ENCODE measurements at regions not wholly inside any gene's neighbourhood (a gene's known extent, or its start where the extent isn't known, plus 50 kb on each side); places are given as distances from the start of the nearest gene placed in this dataset.

GRCh38 chr2:210915912-210916311 is 359.5 kb downstream of the CPS1 start:
- Histone ChIP-seq H3K27me3 (ENCODE audit: control insufficient read depth, extremely low read depth, insufficient read depth, low read length) (no peaks in the 10 kb centered on the region), H3K9me3 (ENCODE audit: control insufficient read depth, low read depth, low read length) (no peaks in the 10 kb centered on the region), H3K36me3 (ENCODE audit: control insufficient read depth in 2 of 2, extremely low read depth in 1 of 2, insufficient read depth in 2 of 2, low read length in 2 of 2) (no peaks in the 10 kb centered on the region), H3K9ac (ENCODE audit: control insufficient read depth, extremely low read depth, insufficient read depth, low read length) (no peak overlapping the region), H3K79me2 (ENCODE audit: control insufficient read depth, insufficient read depth, low read length) (no peaks in the 10 kb centered on the region), H4K20me1 (ENCODE audit: control insufficient read depth, extremely low read depth, insufficient read depth, low read length) (no peaks in the 10 kb centered on the region), H3K27ac (ENCODE audit: control insufficient read depth, insufficient read depth, low read length) (no peak overlapping the region), H3K4me1 (ENCODE audit: control insufficient read depth, extremely low read depth, insufficient read depth, low read length) (no peaks in the 10 kb centered on the region), H2AFZ (ENCODE audit: control insufficient read depth, low read length) (no peak overlapping the region), H3K9me1 (ENCODE audit: control insufficient read depth, extremely low read depth, insufficient read depth, low read length) (no peaks in the 10 kb centered on the region), H3K4me2 (ENCODE audit: control insufficient read depth, extremely low read depth, insufficient read depth, low read depth, low read length) (no peak overlapping the region), H3K4me3 (ENCODE audit: control insufficient read depth in 2 of 3, extremely low read depth in 1 of 3, insufficient read depth in 2 of 3, low read depth in 1 of 3, low read length in 3 of 3) (no peak overlapping the region)
- dilution Hi-C loops (cut with MboI; ENCODE audit: extremely low pct_ligation_motif_present, low sequenced_read_pairs), result no loop called here
- TF ChIP-seq EZH2 (IDR thresholded peaks at IDR 0.05; ENCODE audit: low read length), result no peak
- TF ChIP-seq, protein P1, sequence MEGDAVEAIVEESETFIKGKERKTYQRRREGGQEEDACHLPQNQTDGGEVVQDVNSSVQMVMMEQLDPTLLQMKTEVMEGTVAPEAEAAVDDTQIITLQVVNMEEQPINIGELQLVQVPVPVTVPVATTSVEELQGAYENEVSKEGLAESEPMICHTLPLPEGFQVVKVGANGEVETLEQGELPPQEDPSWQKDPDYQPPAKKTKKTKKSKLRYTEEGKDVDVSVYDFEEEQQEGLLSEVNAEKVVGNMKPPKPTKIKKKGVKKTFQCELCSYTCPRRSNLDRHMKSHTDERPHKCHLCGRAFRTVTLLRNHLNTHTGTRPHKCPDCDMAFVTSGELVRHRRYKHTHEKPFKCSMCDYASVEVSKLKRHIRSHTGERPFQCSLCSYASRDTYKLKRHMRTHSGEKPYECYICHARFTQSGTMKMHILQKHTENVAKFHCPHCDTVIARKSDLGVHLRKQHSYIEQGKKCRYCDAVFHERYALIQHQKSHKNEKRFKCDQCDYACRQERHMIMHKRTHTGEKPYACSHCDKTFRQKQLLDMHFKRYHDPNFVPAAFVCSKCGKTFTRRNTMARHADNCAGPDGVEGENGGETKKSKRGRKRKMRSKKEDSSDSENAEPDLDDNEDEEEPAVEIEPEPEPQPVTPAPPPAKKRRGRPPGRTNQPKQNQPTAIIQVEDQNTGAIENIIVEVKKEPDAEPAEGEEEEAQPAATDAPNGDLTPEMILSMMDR (optimal IDR thresholded peaks at IDR 0.05 in 1 of 3, IDR thresholded peaks at IDR 0.05 in 1 of 3, conservative IDR thresholded peaks at IDR 0.05 in 1 of 3; ENCODE audit: extremely low read depth in 1 of 3, insufficient read depth in 2 of 3, low read length in 3 of 3), result no peak
- FAIRE-seq (no peak), DNase-seq (ENCODE audit: low read depth, low spot score) (no peak)

DNA sequence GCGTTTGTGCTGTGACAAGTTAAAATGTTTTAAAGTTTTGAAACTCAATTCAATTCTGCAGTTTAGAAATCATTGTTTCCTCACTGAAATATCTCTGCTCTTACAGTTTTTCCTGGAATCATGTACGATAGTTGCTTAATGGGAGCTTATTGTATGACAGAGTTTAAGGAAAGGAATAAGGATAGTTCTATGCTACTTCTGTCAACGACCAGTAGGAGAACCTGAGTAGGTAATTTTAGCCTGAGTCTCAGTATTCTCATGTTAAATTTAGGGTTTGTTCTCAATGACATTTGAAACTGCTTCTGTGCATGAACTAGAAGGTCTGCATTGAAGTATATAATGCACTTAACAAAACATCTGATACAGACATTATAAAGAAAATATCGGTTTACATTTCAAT is 361.1 kb downstream of the CPS1 start:
- no peaks in the 10 kb centered on the region for H3K9me1 ChIP-seq (ENCODE audit: control insufficient read depth, extremely low read depth, insufficient read depth, low read length)
- no peaks in the 10 kb centered on the region for H3K27me3 ChIP-seq (ENCODE audit: control insufficient read depth, extremely low read depth, insufficient read depth, low read length)
- no peak overlapping the region for H2AFZ ChIP-seq (ENCODE audit: control insufficient read depth, low read length)
- no peaks in the 10 kb centered on the region for H3K9me3 ChIP-seq (ENCODE audit: control insufficient read depth, low read depth, low read length)
- dilution Hi-C loops (cut with MboI; ENCODE audit: extremely low pct_ligation_motif_present, low sequenced_read_pairs), result no loop called here
- H3K4me3 ChIP-seq (ENCODE audit: control insufficient read depth in 2 of 3, extremely low read depth in 1 of 3, insufficient read depth in 2 of 3, low read depth in 1 of 3, low read length in 3 of 3), result no peak overlapping the region
- FAIRE-seq (no peak), DNase-seq (ENCODE audit: low read depth, low spot score) (no peak)
- H3K79me2 ChIP-seq (ENCODE audit: control insufficient read depth, insufficient read depth, low read length), result no peaks in the 10 kb centered on the region
- H3K4me2 ChIP-seq (ENCODE audit: control insufficient read depth, extremely low read depth, insufficient read depth, low read depth, low read length), result no peak overlapping the region
- H4K20me1 ChIP-seq (ENCODE audit: control insufficient read depth, extremely low read depth, insufficient read depth, low read length), result no peaks in the 10 kb centered on the region
- TF ChIP-seq, protein P1 (optimal IDR thresholded peaks at IDR 0.05 in 1 of 3, IDR thresholded peaks at IDR 0.05 in 1 of 3, conservative IDR thresholded peaks at IDR 0.05 in 1 of 3; ENCODE audit: extremely low read depth in 1 of 3, insufficient read depth in 2 of 3, low read length in 3 of 3), result no peak
- TF ChIP-seq EZH2 (IDR thresholded peaks at IDR 0.05; ENCODE audit: low read length), result no peak
- H3K27ac ChIP-seq (ENCODE audit: control insufficient read depth, insufficient read depth, low read length), result no peak overlapping the region
- no peaks in the 10 kb centered on the region for H3K36me3 ChIP-seq (ENCODE audit: control insufficient read depth in 2 of 2, extremely low read depth in 1 of 2, insufficient read depth in 2 of 2, low read length in 2 of 2)
- no peaks in the 10 kb centered on the region for H3K4me1 ChIP-seq (ENCODE audit: control insufficient read depth, extremely low read depth, insufficient read depth, low read length)
- no peak overlapping the region for H3K9ac ChIP-seq (ENCODE audit: control insufficient read depth, extremely low read depth, insufficient read depth, low read length)

Data from keratinocyte (primary cell).